HUES64 (cell line): ENCODE measurements at regions not wholly inside any gene's neighbourhood (a gene's known extent, or its start where the extent isn't known, plus 50 kb on each side); places are given as distances from the start of the nearest gene placed in this dataset.
A peak's percentile ranks its signal among the peaks of the same experiment; 100 is the strongest.

ENCODE experiments used
- H3K27ac ChIP-seq: 2 replicates; pipeline ENCODE4 v1.7.0; 2013; ENCODE audit warnings: low read depth, low read length, inconsistent platforms
- H3K27me3 ChIP-seq: 2 replicates; pipeline ENCODE4 v1.6.1; 2013; ENCODE audit warnings: mild to moderate bottlenecking, low read length; ENCODE audit not compliant: insufficient read depth
- H3K36me3 ChIP-seq: 2 replicates; pipeline ENCODE4 v1.6.1; 2013; ENCODE audit warnings: mild to moderate bottlenecking, low read length; ENCODE audit not compliant: insufficient read depth
- H3K4me1 ChIP-seq: 2 replicates; pipeline ENCODE4 v1.6.1; 2013; ENCODE audit warnings: mild to moderate bottlenecking, low read length, moderate library complexity; ENCODE audit not compliant: insufficient read depth
- H3K4me3 ChIP-seq: 2 replicates; pipeline ENCODE4 v1.5.1; 2013; ENCODE audit warnings: mild to moderate bottlenecking, low read length, moderate library complexity
- H3K9ac ChIP-seq: 2 replicates; pipeline ENCODE4 v1.6.1; 2013; ENCODE audit warnings: mild to moderate bottlenecking, low read depth, low read length
- H3K9me3 ChIP-seq: 2 replicates; pipeline ENCODE4 v1.6.1; 2013; ENCODE audit warnings: low read depth, low read length; ENCODE audit not compliant: insufficient read depth
- WGBS: fragments of 150-250, 120-280 bp; methylation state at CpG from one replicate; pipeline ENCODE4 v1.1.7; 2013; ENCODE audit warnings: missing lambda C conversion rate; 5-methylcytosine and 5-hydroxymethylcytosine counted together

DNA sequence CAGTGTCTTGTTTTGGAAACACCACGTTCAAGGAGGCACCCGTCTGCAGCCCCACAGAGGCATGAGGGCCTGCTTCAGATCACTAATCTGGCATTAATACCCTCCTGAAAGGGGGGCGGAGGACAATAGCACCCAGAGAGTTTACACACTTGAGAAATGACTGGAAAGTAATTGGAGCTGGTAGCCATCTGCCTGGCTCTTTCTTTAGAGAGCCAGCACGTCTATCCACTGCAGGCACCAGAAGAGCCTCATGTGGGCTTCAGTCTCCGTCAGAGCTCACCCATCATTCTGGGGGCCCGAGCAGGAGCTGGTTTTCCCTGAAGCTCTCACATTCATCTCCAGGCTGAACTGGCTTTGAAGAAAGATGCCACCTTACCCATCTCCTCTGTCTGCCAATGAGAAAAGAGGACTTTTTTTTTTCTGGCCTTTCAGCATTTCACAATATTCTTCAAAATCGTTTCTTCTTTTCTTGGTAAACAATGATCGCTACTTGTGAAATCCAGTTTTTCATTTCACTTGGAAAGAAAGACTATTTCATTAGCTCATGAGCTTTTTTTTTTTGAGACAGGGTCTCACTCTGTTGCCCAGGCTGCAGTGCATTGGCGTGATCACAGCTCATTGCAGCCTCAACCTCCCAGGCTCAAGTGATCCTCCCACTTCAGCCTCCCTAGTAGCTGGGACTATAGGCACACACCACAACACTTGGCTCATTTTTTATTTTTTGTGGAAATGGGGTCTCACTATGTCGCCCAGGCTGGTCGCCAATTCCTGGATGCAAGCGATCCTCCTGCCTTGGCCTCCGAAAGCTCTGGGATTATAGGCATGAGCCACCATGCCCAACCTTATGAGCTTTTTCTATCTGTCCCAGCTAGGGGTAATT is 124.7 kb upstream of the ZNF217 start:
- Histone ChIP-seq H3K9ac (no peak overlapping the region), H3K36me3 (no peaks in the 10 kb centered on the region), H3K4me1 (peaks cover 7% of the 10 kb centered on the region), H3K27me3 (no peaks in the 10 kb centered on the region), H3K27ac (no peak overlapping the region), H3K9me3 (no peaks in the 10 kb centered on the region), H3K4me3 (no peak overlapping the region)
- WGBS, result 93% methylated on average over 13 of the region's 13 CpGs

DNA sequence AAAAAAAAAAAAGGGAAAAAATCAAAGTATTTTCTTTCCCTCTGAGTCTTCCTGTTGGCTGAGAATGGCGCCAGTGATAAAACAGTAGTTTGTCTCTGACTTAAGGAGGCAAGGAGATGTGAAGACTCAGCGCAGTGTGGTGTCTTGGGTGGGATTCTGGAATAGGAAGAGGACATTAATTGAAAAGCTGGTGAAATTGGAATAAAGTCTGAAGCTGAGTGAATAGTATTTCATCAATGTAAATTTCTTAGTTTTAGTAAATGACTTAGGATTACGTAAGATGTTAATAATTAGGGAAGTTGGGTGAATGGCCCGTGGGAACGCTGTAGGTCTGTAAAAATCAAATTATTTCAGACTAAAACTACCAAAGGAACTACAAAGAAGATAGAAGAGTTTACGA is 122.8 kb upstream of the ZNF217 start:
- no peak overlapping the region for H3K27ac ChIP-seq
- no peaks in the 10 kb centered on the region for H3K36me3 ChIP-seq
- H3K4me1 ChIP-seq, result peaks cover 13% of the 10 kb centered on the region
- H3K9me3 ChIP-seq, result no peaks in the 10 kb centered on the region
- WGBS, result 98% methylated on average over 3 of the region's 6 CpGs
- no peak overlapping the region for H3K4me3 ChIP-seq
- no peak overlapping the region for H3K9ac ChIP-seq
- no peaks in the 10 kb centered on the region for H3K27me3 ChIP-seq

DNA sequence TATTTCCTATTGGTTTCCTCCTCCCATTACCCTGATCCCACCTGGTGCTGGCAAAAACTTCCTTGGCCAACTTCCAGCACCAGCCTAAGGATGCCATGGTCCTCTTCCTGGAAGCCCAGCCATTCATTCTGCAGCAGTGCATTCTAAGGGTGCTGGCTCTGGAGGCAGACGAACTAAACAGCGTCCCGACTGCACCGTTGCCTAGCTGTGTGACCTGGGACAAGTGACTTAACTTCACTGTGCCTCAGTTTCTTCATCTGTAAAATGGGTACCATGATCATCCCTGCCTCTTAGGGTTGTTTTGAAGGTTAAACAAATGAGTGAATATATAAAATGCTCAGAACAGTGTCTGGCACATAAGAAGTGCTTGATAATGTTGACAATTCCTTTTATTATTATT is 120.9 kb upstream of the ZNF217 start:
- WGBS, result 96% methylated on average over 4 of the region's 4 CpGs
- no peaks in the 10 kb centered on the region for H3K36me3 ChIP-seq
- no peaks in the 10 kb centered on the region for H3K27me3 ChIP-seq
- peaks cover 13% of the 10 kb centered on the region for H3K4me1 ChIP-seq
- H3K4me3 ChIP-seq, result no peak overlapping the region
- no peak overlapping the region for H3K9ac ChIP-seq
- no peaks in the 10 kb centered on the region for H3K9me3 ChIP-seq
- H3K27ac ChIP-seq, result no peak overlapping the region

DNA sequence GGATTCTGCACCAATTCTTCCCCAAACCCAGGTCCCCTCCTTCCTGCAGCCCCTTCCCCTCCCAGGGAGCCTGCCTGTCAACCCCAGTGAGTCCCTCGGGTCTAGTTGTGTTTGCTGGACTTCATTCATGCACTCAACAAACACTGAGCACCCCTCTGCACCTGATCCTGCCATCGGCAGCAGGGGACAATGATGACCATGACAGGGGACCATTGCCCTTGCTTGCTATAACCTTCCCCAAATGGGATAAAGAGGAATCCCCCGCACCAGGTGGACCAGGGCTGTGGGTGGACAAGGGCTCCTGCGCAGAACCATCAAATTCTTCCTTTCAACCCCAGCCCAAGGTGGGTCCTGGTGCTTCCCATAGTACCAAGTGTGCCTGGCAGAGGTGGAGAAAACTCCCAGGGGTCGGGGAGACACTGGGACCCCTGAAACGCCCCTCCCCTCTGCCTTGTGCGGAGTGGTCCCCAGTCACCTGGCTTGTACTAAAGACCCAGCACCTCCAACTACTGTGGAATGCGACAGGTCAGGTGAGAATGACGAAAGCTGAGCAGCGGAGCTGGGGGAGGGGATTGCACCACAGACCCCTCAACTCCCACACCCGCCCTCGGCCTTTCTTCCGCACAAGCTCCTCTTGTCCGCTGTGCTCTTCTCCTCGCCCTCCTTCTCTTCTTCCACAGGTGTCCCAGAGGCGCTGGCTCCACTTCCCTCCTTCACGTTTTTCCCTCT is 119.9 kb upstream of the ZNF217 start:
- Histone ChIP-seq H3K27me3 (no peaks in the 10 kb centered on the region), H3K36me3 (no peaks in the 10 kb centered on the region), H3K9me3 (no peaks in the 10 kb centered on the region), H3K9ac (no peak overlapping the region), H3K27ac (no peak overlapping the region), H3K4me1 (peaks cover 13% of the 10 kb centered on the region), H3K4me3 (no peak overlapping the region)
- WGBS, result 88% methylated on average over 17 of the region's 17 CpGs

DNA sequence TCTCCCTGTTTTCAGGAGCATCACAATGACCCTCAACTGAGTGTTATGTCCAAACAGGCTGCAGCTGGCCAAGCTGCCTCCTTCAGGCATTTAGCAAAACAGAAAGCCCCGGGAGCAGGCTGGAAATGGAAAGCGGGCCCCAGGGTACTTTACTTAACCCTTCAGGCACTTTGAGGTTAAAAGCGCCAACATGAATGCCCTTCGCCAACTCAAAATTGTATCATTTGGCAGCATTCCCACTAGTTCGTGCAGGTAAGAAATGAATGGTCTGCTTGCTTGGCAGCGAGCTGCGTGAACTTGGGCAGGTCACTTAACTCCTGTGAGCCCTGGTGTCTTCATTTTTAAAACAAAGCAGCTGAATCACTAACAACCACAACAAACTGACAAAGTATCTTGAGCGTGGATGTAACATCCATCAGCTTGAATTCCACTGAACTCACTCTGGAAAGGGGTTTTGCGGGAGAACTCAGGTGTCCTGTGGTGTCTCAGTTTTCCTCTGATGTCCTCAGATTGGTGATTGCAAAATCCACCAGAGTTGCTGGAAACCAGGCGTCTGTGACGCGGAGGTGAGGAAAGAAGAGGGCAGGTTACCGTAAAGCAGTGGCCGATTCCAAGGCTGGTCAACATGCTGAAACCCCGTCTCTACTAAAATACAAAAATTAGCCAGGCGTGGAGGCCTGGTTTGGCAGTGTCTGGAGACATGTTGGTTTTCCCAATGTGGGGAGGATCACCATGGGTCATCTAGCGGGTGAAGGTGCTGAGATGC is 118.8 kb upstream of the ZNF217 start:
- Histone ChIP-seq H3K9me3 (no peaks in the 10 kb centered on the region), H3K36me3 (no peaks in the 10 kb centered on the region), H3K4me1 (peaks cover 24% of the 10 kb centered on the region), H3K27ac (peak overlapping the region; percentile 33; the same call in 1 of the 2 replicates), H3K9ac (no peak overlapping the region), H3K4me3 (no peak overlapping the region), H3K27me3 (no peaks in the 10 kb centered on the region)
- WGBS, result 83% methylated on average over 17 of the region's 17 CpGs

DNA sequence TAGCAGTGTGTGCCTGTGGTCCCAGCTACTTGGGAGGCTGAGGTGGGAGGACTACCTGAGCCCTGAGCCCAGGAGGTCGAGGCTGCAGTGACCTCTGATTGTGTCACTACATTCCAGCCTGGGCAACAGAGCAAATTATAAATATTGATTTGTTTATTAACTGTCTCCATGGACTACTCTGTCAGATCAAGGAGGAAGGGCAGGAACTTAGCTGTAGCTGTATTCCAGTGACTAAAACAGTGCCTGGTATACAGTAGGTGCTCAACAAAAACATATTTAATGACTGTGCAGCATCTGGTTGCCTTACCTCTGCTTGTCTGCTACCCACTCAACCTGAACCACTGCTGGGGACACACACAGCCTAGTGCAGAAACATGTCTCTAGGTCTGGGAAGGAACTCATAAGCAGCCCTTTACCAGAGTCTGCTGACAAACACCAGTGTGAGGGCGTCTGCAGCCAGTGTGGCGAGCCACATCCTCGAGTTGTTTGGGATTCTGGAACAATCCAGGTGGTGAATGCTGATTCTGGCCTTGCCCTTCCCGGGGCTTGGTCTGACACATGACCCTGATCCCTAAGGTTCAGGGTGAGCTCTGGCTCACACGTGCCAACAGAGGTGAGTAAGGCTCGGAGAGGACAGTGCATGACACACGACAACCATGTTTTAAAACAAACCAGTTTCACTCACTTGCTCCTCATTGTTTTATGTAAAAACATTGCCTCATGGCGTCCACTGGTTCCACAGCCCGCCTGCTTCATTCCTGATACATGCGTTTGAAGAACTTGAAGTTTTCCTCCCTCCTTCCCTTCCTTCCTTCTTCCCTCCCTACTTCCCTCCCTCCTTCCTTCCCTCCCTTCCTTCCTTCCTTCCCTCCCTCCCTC is 117.9 kb upstream of the ZNF217 start:
- Histone ChIP-seq H3K27ac (peak overlapping the region; percentile 50; the same call in 1 of the 2 replicates), H3K4me1 (peaks cover 30% of the 10 kb centered on the region), H3K36me3 (no peaks in the 10 kb centered on the region), H3K9me3 (no peaks in the 10 kb centered on the region), H3K9ac (no peak overlapping the region), H3K4me3 (no peak overlapping the region), H3K27me3 (no peaks in the 10 kb centered on the region)
- 85% methylated on average over 11 of the region's 11 CpGs for WGBS

DNA sequence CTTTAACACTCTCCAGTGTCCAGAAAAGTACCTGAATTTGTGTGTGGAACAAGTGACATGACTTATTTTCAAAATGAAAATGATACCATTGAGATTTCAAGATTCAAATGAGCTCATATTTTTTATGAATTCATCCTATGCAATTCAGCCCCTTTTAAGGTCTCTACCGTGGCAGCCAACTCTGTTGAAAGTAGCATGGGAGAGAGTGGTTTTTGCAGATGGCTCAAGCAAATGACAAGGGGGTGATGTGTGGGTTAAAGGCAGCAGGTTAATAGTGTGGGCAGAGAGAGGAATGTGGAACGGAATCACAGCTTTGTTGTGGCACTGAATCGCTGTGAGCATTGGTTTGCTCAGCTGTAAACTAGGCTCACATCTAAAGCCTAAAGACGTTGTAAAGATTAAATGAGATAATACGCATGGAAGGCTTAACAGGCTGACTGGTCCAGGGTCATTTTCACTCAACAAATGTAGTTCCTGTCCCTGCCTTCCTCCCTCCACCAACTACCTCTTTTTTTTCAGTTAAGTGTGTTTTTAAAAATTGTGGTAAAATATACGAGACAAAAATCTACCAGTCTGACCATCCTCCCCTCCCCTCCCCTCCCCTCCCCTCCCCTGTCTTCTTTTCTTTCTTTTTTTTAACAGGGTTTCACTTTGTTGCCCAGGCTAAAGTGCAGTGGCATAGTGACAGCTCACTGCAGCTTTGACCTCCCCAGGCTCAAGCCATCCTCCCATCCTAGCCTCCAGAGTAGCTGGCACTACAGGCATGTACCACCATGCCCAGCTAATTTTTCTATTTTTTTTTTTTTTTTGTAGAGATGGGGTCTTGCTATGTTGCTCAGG is 114.7 kb upstream of the ZNF217 start:
- no peak overlapping the region for H3K4me3 ChIP-seq
- no peaks in the 10 kb centered on the region for H3K27me3 ChIP-seq
- no peak overlapping the region for H3K9ac ChIP-seq
- H3K36me3 ChIP-seq, result no peaks in the 10 kb centered on the region
- no peaks in the 10 kb centered on the region for H3K9me3 ChIP-seq
- H3K4me1 ChIP-seq, result peaks cover 30% of the 10 kb centered on the region
- H3K27ac ChIP-seq, result peak overlapping the region; percentile 51; the same call in 1 of the 2 replicates
- WGBS, result 62% methylated on average over 5 of the region's 6 CpGs

DNA sequence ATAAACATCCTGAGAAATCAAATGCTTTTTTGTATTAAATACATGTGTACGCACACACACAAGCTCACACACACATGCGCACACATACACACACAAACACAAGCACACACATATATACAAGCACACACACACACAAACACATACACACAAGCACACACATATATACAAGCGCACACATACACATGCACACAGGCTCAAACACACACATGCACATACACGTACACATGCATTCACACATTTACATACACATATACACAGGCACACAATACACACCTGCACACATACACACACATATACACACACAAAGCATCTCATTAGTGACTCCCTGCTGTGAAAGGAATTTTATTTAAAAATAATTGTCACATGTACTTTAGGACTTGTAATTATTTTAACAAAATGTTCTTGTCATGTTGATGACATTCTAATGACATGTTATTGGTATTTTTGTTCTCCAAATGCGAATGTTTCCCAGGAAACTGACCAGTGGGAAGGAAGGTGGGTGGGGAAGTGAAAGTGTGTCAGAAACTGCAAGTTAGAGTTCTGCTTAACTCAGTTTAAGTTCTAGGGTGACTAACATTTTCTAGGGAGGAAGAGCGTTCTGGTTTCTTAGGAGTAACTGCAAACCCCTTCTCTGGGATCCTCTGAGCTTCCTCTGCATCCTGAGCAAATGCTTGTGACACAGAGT is 113.9 kb upstream of the ZNF217 start:
- no peaks in the 10 kb centered on the region for H3K9me3 ChIP-seq
- H3K27me3 ChIP-seq, result no peaks in the 10 kb centered on the region
- no peak overlapping the region for H3K4me3 ChIP-seq
- H3K36me3 ChIP-seq, result no peaks in the 10 kb centered on the region
- H3K27ac ChIP-seq, result peak overlapping the region; percentile 51; the same call in 1 of the 2 replicates
- 77% methylated on average over 6 of the region's 6 CpGs for WGBS
- no peak overlapping the region for H3K9ac ChIP-seq
- peaks cover 28% of the 10 kb centered on the region for H3K4me1 ChIP-seq

DNA sequence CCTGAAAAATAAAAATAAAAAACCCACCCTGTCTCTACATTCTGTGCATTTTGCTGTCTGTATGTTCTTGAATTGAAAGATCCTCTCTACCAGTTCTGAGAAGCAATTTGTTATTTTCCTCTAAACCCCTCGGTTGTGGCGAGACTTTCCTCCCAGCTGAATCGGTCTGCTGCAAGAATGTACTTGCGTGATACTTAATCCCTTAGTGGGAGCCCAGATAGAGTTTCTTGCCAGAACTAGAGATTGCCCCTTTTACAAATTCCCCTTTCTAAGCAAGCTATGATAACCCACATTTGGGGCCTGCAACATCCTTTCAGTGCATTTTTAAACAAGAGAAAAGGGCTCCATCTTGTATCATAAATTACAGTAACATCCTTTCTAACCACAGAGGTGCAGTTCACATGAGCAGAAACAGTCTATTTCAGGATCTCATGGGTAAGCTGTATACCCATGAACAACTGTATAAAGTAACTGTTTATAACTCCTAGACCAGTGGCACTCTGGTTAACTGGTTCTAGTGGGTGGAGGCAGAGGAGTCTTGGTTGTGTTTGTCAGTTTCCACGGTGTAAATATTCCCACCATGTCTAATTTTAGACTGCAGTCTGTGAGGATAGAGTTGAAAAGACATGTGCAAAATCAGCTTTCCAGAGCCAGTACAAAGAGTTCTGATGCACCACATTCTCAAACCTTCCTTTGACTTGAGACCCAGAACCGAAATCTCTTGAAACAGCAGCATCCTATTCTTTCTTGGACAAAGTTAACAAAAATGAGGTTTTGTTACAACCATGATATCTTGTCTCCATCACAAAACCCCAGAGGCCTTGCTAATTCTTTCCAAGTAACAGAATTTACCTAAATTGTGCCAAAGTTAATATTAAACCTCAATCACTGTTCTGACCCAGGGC is 113.1 kb upstream of the ZNF217 start:
- WGBS, result 77% methylated on average over 6 of the region's 6 CpGs
- H3K9ac ChIP-seq, result no peak overlapping the region

More for the DNA sequence above, 113.1 kb upstream of the ZNF217 start:
- Histone ChIP-seq H3K4me3 (no peak overlapping the region), H3K36me3 (no peaks in the 10 kb centered on the region), H3K27me3 (no peaks in the 10 kb centered on the region), H3K27ac (peak overlapping the region; percentile 7; the same call in 1 of the 2 replicates), H3K9me3 (no peaks in the 10 kb centered on the region), H3K4me1 (peaks cover 24% of the 10 kb centered on the region)
